B cell (primary cell): ENCODE measurements at regions not wholly inside any gene's neighbourhood (a gene's known extent, or its start where the extent isn't known, plus 50 kb on each side); places are given as distances from the start of the nearest gene placed in this dataset.
"Not testable (repeated sequence)": the region's sequence is repeated elsewhere in the genome, so short reads cannot be mapped to it uniquely, and the experiment has no call there.

Source experiments
- ATAC-seq: fragments of 200-7000 bp; cut with Tn5 transposase; one replicate; pipeline ENCODE4 v1.10.0; 2021; ENCODE audit warnings: low read depth, mild to moderate bottlenecking, moderate number of reproducible peaks, moderate library complexity
- CTCF ChIA-PET: fragments of 350-600 bp; sonication (Branson Sonifier 250); formaldehyde crosslinking; loops from one replicate; lab custom pipeline; 2021; ENCODE audit warnings: antibody characterized with exemption, inconsistent platforms; lab: Charles Lee
- POLR2A ChIA-PET: fragments of 350-600 bp; sonication (Branson Sonifier 250); formaldehyde crosslinking; loops from one replicate; lab custom pipeline; 2021; ENCODE audit warnings: antibody characterized with exemption; lab: Charles Lee
- DNase-seq: peaks from one replicate; pipeline ENCODE4 v3.0.0; 2013
- H2AFZ ChIP-seq: 2 replicates; pipeline ENCODE4 v1.6.1; 2012; ENCODE audit warnings: mild to moderate bottlenecking, low read depth, low read length; ENCODE audit not compliant: insufficient read depth, poor library complexity, severe bottlenecking
- H3K27ac ChIP-seq, 2 donors: 1 replicate in 1 of 2; 2 replicates in 1 of 2; pipeline ENCODE4 v1.5.1; 2012 to 2013; ENCODE audit warnings: low read length in 2 of 2, mild to moderate bottlenecking in 2 of 2, moderate library complexity in 1 of 2
- H3K27me3 ChIP-seq, 4 experiments: fragments of 200-600 bp in 1 of 4; sonication (generic) in 1 of 4; replicated peaks in 1 of 4; 1 replicate in 2 of 4; 2 replicates in 2 of 4; pipeline versions ENCODE4 v1.6.1 to v1.7.0; 2013 to 2016; ENCODE audit warnings: low read length in 3 of 4, mild to moderate bottlenecking in 2 of 4, mixed read lengths in 1 of 4, moderate library complexity in 1 of 4; ENCODE audit not compliant: insufficient read depth in 4 of 4, control insufficient read depth in 3 of 4; ENCODE audit errors: control extremely low read depth in 1 of 4
- H3K36me3 ChIP-seq, 2 experiments: replicated peaks in 1 of 2; 1 replicate in 1 of 2; 2 replicates in 1 of 2; pipeline versions ENCODE4 v1.6.1 to v1.7.1; 2013; ENCODE audit warnings: low read length in 1 of 2; ENCODE audit not compliant: insufficient read depth in 2 of 2, control insufficient read depth in 1 of 2; ENCODE audit errors: control extremely low read depth in 1 of 2, extremely low read depth in 1 of 2
- H3K4me1 ChIP-seq, 2 donors: fragments of 200-600 bp in 1 of 2; sonication (generic) in 1 of 2; 1 replicate in 1 of 2; 2 replicates in 1 of 2; pipeline versions ENCODE4 v1.5.1 to v1.6.1; 2013 to 2017; ENCODE audit warnings: low read length in 2 of 2; ENCODE audit not compliant: control insufficient read depth in 2 of 2, insufficient read depth in 2 of 2
- H3K4me2 ChIP-seq: replicated peaks from 2 replicates; pipeline ENCODE3; 2012; ENCODE audit warnings: mild to moderate bottlenecking, low read depth, low read length; ENCODE audit not compliant: poor library complexity, severe bottlenecking
- H3K4me3 ChIP-seq, 5 experiments: fragments of 200-600 bp in 1 of 5; sonication (generic) in 1 of 5; 1 replicate in 3 of 5; 2 replicates in 2 of 5; pipeline versions ENCODE4 v1.5.1 to v1.7.0; 2011 to 2016; ENCODE audit warnings: low read length in 4 of 5, mild to moderate bottlenecking in 4 of 5, low read depth in 2 of 5, control low read depth in 1 of 5, moderate library complexity in 1 of 5; ENCODE audit not compliant: insufficient read depth in 1 of 5; ENCODE audit errors: control extremely low read depth in 1 of 5, extremely low read depth in 1 of 5
- H3K79me2 ChIP-seq: fragments of 200-600 bp; sonication (generic); one replicate; pipeline ENCODE4 v1.6.0; 2016; ENCODE audit warnings: low read length; ENCODE audit not compliant: control insufficient read depth, insufficient read depth
- H3K9ac ChIP-seq: fragments of 200-600 bp; sonication (generic); 2 replicates; pipeline ENCODE4 v1.6.1; 2017; ENCODE audit warnings: mild to moderate bottlenecking, low read length, moderate library complexity
- H3K9me3 ChIP-seq, 3 donors: one replicate each; pipeline versions ENCODE4 v1.6.1 to v1.7.1; 2013; ENCODE audit warnings: low read length in 2 of 3; ENCODE audit not compliant: control insufficient read depth in 2 of 3, insufficient read depth in 1 of 3; ENCODE audit errors: control extremely low read depth in 1 of 3
- H4K20me1 ChIP-seq: 2 replicates; pipeline ENCODE4 v1.6.0; 2012; ENCODE audit warnings: mild to moderate bottlenecking, low read length; ENCODE audit not compliant: insufficient read depth, control insufficient read depth, poor library complexity, severe bottlenecking
- H3K27ac Mint-ChIP-seq: one replicate; pipeline ENCODE4 v1.8.0; 2021; ENCODE audit warnings: mixed read lengths
- H3K27me3 Mint-ChIP-seq: one replicate; pipeline ENCODE4 v1.8.0; 2021; ENCODE audit warnings: mixed read lengths
- H3K4me1 Mint-ChIP-seq: one replicate; pipeline ENCODE4 v1.8.0; 2021; ENCODE audit warnings: mixed read lengths
- H3K4me3 Mint-ChIP-seq: one replicate; pipeline ENCODE4 v1.8.0; 2021; ENCODE audit warnings: mixed read lengths
- H3K9me3 Mint-ChIP-seq: one replicate; pipeline ENCODE4 v1.8.0; 2022; ENCODE audit warnings: mixed read lengths; ENCODE audit not compliant: insufficient read depth
- WGBS: methylation state at CpG from one replicate; pipeline ENCODE4 v1.1.5; 2013; ENCODE audit warnings: missing lambda C conversion rate; ENCODE audit not compliant: insufficient coverage; 5-methylcytosine and 5-hydroxymethylcytosine counted together
- intact Hi-C: fragments of 100-400 bp; cut with micrococcal nuclease; formaldehyde crosslinking; loops from one replicate; pipeline ENCODE4 v1.10.0; 2022

- H3K4me3 ChIP-seq, CTCF ChIA-PET, H3K27ac ChIP-seq, H3K4me1 ChIP-seq, H4K20me1 ChIP-seq, H3K9ac ChIP-seq, H3K27me3 Mint-ChIP-seq, H3K9me3 Mint-ChIP-seq, POLR2A ChIA-PET, H3K36me3 ChIP-seq, H3K4me2 ChIP-seq, H3K4me3 Mint-ChIP-seq, intact Hi-C loops, H3K79me2 ChIP-seq, H2AFZ ChIP-seq, H3K27me3 ChIP-seq, DNase-seq, ATAC-seq, H3K4me1 Mint-ChIP-seq, H3K27ac Mint-ChIP-seq: not testable (repeated sequence)
- 87% methylated on average over 18 of the region's 25 CpGs for WGBS
- peaks cover 0 to 24% (median 0%) of the 10 kb centered on the region in 3 donors for H3K9me3 ChIP-seq
Measured at GRCh38 chr13:18258801-18259419, 922.7 kb downstream of the TUBA3C start.

GRCh38 chr13:18257686-18258085, 923.9 kb downstream of the TUBA3C start:
- POLR2A ChIA-PET, H3K27ac ChIP-seq, H3K27me3 ChIP-seq, CTCF ChIA-PET, H3K9ac ChIP-seq, H2AFZ ChIP-seq, H3K4me3 ChIP-seq, H3K4me1 Mint-ChIP-seq, H3K9me3 Mint-ChIP-seq, H4K20me1 ChIP-seq, H3K27me3 Mint-ChIP-seq, H3K4me3 Mint-ChIP-seq, DNase-seq, H3K4me2 ChIP-seq, intact Hi-C loops, H3K79me2 ChIP-seq, H3K4me1 ChIP-seq, H3K36me3 ChIP-seq, ATAC-seq, H3K27ac Mint-ChIP-seq: not testable (repeated sequence)
- H3K9me3 ChIP-seq: peaks cover 0 to 35% (median 0%) of the 10 kb centered on the region in 3 donors
- WGBS: 80% methylated on average over 4 of the region's 9 CpGs

GRCh38 chr13:18252848-18253247, 928.8 kb downstream of the TUBA3C start:
- H3K4me3 Mint-ChIP-seq, H3K27me3 Mint-ChIP-seq, H3K27ac ChIP-seq, H3K79me2 ChIP-seq, H3K4me2 ChIP-seq, H3K36me3 ChIP-seq, POLR2A ChIA-PET, H3K27me3 ChIP-seq, H3K9ac ChIP-seq, H3K4me3 ChIP-seq, H3K4me1 ChIP-seq, CTCF ChIA-PET, H3K4me1 Mint-ChIP-seq, H4K20me1 ChIP-seq, intact Hi-C loops, ATAC-seq, H2AFZ ChIP-seq, H3K27ac Mint-ChIP-seq, DNase-seq: not testable (repeated sequence)
- 85% methylated on average over 3 of the region's 12 CpGs for WGBS
- peaks cover 13% of the 10 kb centered on the region for H3K9me3 Mint-ChIP-seq
- H3K9me3 ChIP-seq: peaks cover 0 to 28% (median 0%) of the 10 kb centered on the region in 3 donors

- 93% methylated on average over 11 of the region's 12 CpGs for WGBS
- H3K27ac ChIP-seq, H3K27ac Mint-ChIP-seq, POLR2A ChIA-PET, H3K4me2 ChIP-seq, DNase-seq, CTCF ChIA-PET, H4K20me1 ChIP-seq, H3K79me2 ChIP-seq, H3K4me1 Mint-ChIP-seq, intact Hi-C loops, H3K4me3 Mint-ChIP-seq, H3K27me3 Mint-ChIP-seq, ATAC-seq, H2AFZ ChIP-seq, H3K4me3 ChIP-seq, H3K36me3 ChIP-seq, H3K4me1 ChIP-seq, H3K9ac ChIP-seq, H3K27me3 ChIP-seq, H3K9me3 Mint-ChIP-seq: not testable (repeated sequence)
- peaks cover 0 to 16% (median 0%) of the 10 kb centered on the region in 3 donors for H3K9me3 ChIP-seq
Measured at GRCh38 chr13:18248533-18249240, 932.9 kb downstream of the TUBA3C start.
